RWPE1 (cell line): ENCODE measurements at regions not wholly inside any gene's neighbourhood (a gene's known extent, or its start where the extent isn't known, plus 50 kb on each side); places are given as distances from the start of the nearest gene placed in this dataset.
A peak's percentile ranks its signal among the peaks of the same experiment; 100 is the strongest.

ENCODE experiments used
- CTCF ChIA-PET: fragments of 350-600 bp; sonication (Branson Sonifier 250); formaldehyde crosslinking; extraction: SDS; loops from one replicate; lab custom pipeline; 2021; lab: Yijun Ruan, JAX
- POLR2A ChIA-PET: fragments of 400-600 bp; formaldehyde crosslinking; extraction: SDS; loops from one replicate; lab custom pipeline; 2020; ENCODE audit warnings: antibody characterized with exemption; ENCODE audit not compliant: low non-redundant PET; lab: Yijun Ruan, JAX
- DNase-seq: peaks from one replicate; pipeline ENCODE4 v3.0.0; 2012; ENCODE audit warnings: low spot score
- H3K27ac ChIP-seq: fragments of 450-650 bp; 2 replicates; pipeline ENCODE4 v1.5.1; 2017
- CTCF ChIP-seq: fragments of 450-650 bp; conservative IDR thresholded peaks from 2 replicates; pipeline ENCODE4 v1.5.1; 2017; ENCODE audit warnings: low read depth, mild to moderate bottlenecking

- no peak overlapping the region for H3K27ac ChIP-seq
- ChIA-PET POLR2A (no interaction called here), CTCF (no interaction called here)
- no peak for DNase-seq
- no peak for TF ChIP-seq CTCF
Observed at GRCh38 chr11:103585911-103586310, 450.5 kb upstream of the DDI1 start.

- ChIA-PET POLR2A (no interaction called here), CTCF (no interaction called here)
- no peak for TF ChIP-seq CTCF
- no peak overlapping the region for H3K27ac ChIP-seq
- DNase-seq = no peak
Observed at GRCh38 chr11:103586756-103587155, 449.7 kb upstream of the DDI1 start.

GRCh38 chr11:103587901-103588788, 448.3 kb upstream of the DDI1 start:
- no peak for TF ChIP-seq CTCF
- DNase-seq = no peak
- ChIA-PET POLR2A (no interaction called here), CTCF (no interaction called here)
- H3K27ac ChIP-seq = no peak overlapping the region

GRCh38 chr11:103591554-103591953, 444.9 kb upstream of the DDI1 start:
- TF ChIP-seq CTCF = no peak
- DNase-seq = no peak
- CTCF ChIA-PET = interaction anchor here (0.7 kb wide), 1 partner anchor 93 kb away, joined by 4 read pairs; no protein-coding TSS in a partner anchor
- H3K27ac ChIP-seq = no peak overlapping the region
- POLR2A ChIA-PET = no interaction called here

- ChIA-PET POLR2A (no interaction called here), CTCF (interaction anchor here (0.6 kb wide), 1 partner anchor 269 kb away, joined by 3 read pairs; no protein-coding TSS in a partner anchor)
- no peak overlapping the region for H3K27ac ChIP-seq
- no peak for TF ChIP-seq CTCF
- DNase-seq = peak; percentile 10
Observed at GRCh38 chr11:103594283-103594682, 442.2 kb upstream of the DDI1 start.

GRCh38 chr11:103596315-103596714, 440.1 kb upstream of the DDI1 start:
- TF ChIP-seq CTCF = no peak
- POLR2A ChIA-PET = no interaction called here
- DNase-seq = no peak

More at GRCh38 chr11:103596315-103596714, 440.1 kb upstream of the DDI1 start:
- CTCF ChIA-PET = interaction anchor here (0.6 kb wide), 1 partner anchor 133 kb away, joined by 3 read pairs; no protein-coding TSS in a partner anchor
- no peak overlapping the region for H3K27ac ChIP-seq
